HG03060 (cell line): ENCODE measurements at regions not wholly inside any gene's neighbourhood (a gene's known extent, or its start where the extent isn't known, plus 50 kb on each side); places are given as distances from the start of the nearest gene placed in this dataset.
"Not testable (repeated sequence)": the region's sequence is repeated elsewhere in the genome, so short reads cannot be mapped to it uniquely, and the experiment has no call there.

Source experiments
- ATAC-seq: cut with Tn5 transposase; IDR thresholded peaks from one replicate; pipeline ENCODE4 v1.9.1; 2021; ENCODE audit warnings: low read depth, moderate number of reproducible peaks; ENCODE audit not compliant: unreplicated experiment

- ATAC-seq = not testable (repeated sequence)
Observed at GRCh38 chr1:234787011-234787584, 177.1 kb upstream of the IRF2BP2 start.

- not testable (repeated sequence) for ATAC-seq
Observed at GRCh38 chr1:234785922-234786321, 175.9 kb upstream of the IRF2BP2 start.

GRCh38 chr1:234785471-234785919 is 175.5 kb upstream of the IRF2BP2 start:
- ATAC-seq = not testable (repeated sequence)

GRCh38 chr1:234784108-234784507 is 174.1 kb upstream of the IRF2BP2 start:
- ATAC-seq = not testable (repeated sequence)

- ATAC-seq = no peak
Observed at GRCh38 chr1:234782791-234783190, 172.8 kb upstream of the IRF2BP2 start.

GRCh38 chr1:234782105-234782751 is 172.2 kb upstream of the IRF2BP2 start:
- ATAC-seq = no peak

- no peak for ATAC-seq
Observed at GRCh38 chr1:234781241-234782065, 171.5 kb upstream of the IRF2BP2 start.

- ATAC-seq = no peak
Observed at GRCh38 chr1:234780531-234781162, 170.7 kb upstream of the IRF2BP2 start.

GRCh38 chr1:234780112-234780511 is 170.1 kb upstream of the IRF2BP2 start:
- ATAC-seq = no peak

GRCh38 chr1:234779600-234779999 is 169.6 kb upstream of the IRF2BP2 start:
- not testable (repeated sequence) for ATAC-seq

- ATAC-seq = no peak
Observed at GRCh38 chr1:234779160-234779538, 169.2 kb upstream of the IRF2BP2 start.

GRCh38 chr1:234778221-234779159 is 168.5 kb upstream of the IRF2BP2 start:
- no peak for ATAC-seq

GRCh38 chr1:234777856-234778220 is 167.9 kb upstream of the IRF2BP2 start:
- ATAC-seq = no peak

GRCh38 chr1:234776876-234777855 is 167.2 kb upstream of the IRF2BP2 start:
- ATAC-seq = no peak

- no peak for ATAC-seq
Observed at GRCh38 chr1:234776256-234776875, 166.4 kb upstream of the IRF2BP2 start.

GRCh38 chr1:234775477-234776246 is 165.7 kb upstream of the IRF2BP2 start:
- ATAC-seq = no peak

GRCh38 chr1:234774971-234775370 is 165.0 kb upstream of the IRF2BP2 start:
- no peak for ATAC-seq
